GM12874 (cell line): ENCODE measurements at regions not wholly inside any gene's neighbourhood (a gene's known extent, or its start where the extent isn't known, plus 50 kb on each side); places are given as distances from the start of the nearest gene placed in this dataset.

Experiments used
- CTCF ChIP-seq: IDR thresholded peaks from 2 replicates; pipeline ENCODE4 v1.5.1; 2011; ENCODE audit warnings: low read depth, mild to moderate bottlenecking, control low read depth, low read length, moderate library complexity; ENCODE audit not compliant: insufficient read depth

- TF ChIP-seq CTCF: no peak
Observed at GRCh38 chr5:105970919-105971318, 1699.8 kb downstream of the EFNA5 start.

GRCh38 chr5:105968981-105969380 lies 1701.8 kb downstream of the EFNA5 start:
- no peak for TF ChIP-seq CTCF

GRCh38 chr5:105963696-105964255 lies 1707.0 kb downstream of the EFNA5 start:
- no peak for TF ChIP-seq CTCF

- no peak for TF ChIP-seq CTCF
Observed at GRCh38 chr5:105961572-105961971, 1709.2 kb downstream of the EFNA5 start.

GRCh38 chr5:105956456-105957196 lies 1714.1 kb downstream of the EFNA5 start:
- TF ChIP-seq CTCF: no peak

GRCh38 chr5:105954341-105954740 lies 1716.4 kb downstream of the EFNA5 start:
- TF ChIP-seq CTCF: no peak

- TF ChIP-seq CTCF: no peak
Observed at GRCh38 chr5:105953616-105954015, 1717.1 kb downstream of the EFNA5 start.
